ENCODE measurements at regions not wholly inside any gene's neighbourhood (a gene's known extent, or its start where the extent isn't known, plus 50 kb on each side); places are given as distances from the start of the nearest gene placed in this dataset.

DNA sequence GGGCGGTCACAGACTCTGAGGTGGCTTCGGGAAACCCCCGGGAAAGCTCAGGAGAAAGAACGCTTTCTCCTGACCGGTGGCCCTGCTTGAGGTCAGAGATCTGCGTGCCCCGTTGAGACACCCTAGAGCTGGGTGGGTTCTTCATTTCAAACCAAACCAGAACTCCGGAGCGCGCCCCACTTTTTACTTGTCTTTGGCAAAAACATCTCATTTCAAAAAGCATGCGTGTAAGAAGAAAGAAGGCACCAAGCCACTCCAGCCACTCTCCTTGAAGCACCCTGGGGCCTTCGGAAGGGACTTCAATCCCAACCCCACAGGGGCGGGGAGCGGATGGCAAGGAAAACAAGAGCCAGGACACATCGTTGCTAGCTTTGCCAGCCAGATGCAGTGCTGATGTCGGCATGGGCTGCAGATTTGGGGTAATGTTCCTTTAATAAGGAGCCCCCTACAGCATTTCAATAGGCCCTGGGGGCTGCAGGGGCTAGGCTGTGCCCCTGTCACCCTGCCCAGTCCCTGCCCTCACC lies 171.7 kb downstream of the ERCC6L2 start:
- no peak for TF ChIP-seq ZNF274 (IDR thresholded peaks at IDR 0.05; ENCODE audit: low read depth, low read length)
- no peak overlapping the region for H3K4me3 ChIP-seq (ENCODE audit: low read length)

DNA sequence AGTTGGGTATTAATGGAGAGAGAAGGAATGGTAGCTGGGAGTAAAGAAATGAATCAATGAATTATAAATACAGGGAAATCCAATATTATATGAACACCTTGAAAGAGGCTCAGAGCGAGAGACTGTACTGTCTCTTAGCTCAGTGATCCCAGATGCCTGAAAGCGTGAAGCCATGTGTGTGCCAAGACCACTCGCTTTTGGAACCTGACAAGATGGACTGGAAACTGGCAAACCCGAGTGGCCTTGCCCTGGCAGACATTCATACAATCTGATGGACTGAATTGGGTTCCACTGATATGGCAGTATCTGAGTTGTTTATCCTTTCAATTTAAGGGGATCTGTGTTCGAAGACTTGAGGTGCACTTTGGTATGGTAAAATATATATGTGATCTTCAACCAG lies 170.3 kb downstream of the ERCC6L2 start:
- TF ChIP-seq ZNF274 (IDR thresholded peaks at IDR 0.05; ENCODE audit: low read depth, low read length): no peak
- H3K4me3 ChIP-seq (ENCODE audit: low read length): no peak overlapping the region

DNA sequence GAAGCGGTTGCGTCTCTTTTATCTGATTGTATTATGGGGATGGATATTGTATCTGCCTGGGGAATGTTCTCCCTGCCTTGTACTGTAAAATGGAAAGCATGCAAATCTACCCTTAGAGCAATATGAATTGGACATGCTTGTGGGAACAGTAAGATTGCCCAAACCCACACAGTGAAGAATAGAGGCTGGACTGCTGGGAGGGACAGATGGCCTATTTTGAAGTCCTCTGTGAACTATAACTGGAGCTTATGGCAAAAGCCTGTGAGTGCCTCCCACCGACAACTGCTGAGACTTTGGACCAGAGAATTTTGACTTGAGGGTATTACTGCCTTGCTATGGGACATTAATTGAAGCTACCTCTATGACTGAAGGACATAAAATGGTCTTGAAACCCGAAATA lies 168.9 kb downstream of the ERCC6L2 start:
- no peak overlapping the region for H3K4me3 ChIP-seq (ENCODE audit: low read length)
- no peak for TF ChIP-seq ZNF274 (IDR thresholded peaks at IDR 0.05; ENCODE audit: low read depth, low read length)

DNA sequence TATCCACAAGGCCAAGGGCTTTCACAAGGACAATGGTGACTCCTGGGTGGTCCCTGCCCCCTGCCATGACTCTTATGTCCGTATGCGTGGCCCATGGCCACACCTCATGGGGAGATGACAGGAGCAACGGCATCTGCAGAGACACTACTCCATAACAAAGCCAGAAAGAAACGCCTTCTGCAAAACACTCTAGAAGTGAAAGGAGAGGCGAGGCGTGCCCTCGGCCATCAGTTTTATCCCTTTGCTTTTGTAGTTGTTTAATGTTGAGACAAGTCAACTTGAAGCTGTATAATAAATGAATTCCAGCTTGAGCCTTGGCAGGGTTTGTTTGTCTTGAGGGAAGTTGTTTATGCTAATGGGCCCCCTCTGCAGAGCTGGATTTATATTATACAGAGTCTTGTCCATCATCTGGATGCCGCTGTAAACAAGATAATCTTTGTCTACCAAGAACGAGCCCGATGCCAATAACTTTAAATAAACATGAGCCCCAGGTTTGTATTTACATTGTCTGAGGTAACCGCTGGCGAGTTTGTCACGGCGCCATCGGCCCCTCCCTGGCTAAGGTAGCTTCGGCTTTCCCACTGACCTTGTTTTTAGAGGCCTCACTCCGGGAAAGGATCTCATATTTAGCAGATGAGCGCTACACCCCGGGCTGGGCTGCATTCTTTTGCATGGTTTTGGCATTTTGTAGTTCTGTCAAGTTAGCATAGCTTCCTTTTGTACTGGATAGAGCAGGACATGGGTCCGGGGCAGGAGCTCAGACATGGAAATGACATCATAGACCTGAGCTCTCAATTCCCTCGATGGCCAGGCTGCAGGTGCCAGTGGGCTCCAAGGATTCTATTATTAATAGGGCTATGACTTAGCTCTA lies 165.3 kb downstream of the ERCC6L2 start:
- no peak for TF ChIP-seq ZNF274 (IDR thresholded peaks at IDR 0.05; ENCODE audit: low read depth, low read length)
- H3K4me3 ChIP-seq (ENCODE audit: low read length): no peak overlapping the region

DNA sequence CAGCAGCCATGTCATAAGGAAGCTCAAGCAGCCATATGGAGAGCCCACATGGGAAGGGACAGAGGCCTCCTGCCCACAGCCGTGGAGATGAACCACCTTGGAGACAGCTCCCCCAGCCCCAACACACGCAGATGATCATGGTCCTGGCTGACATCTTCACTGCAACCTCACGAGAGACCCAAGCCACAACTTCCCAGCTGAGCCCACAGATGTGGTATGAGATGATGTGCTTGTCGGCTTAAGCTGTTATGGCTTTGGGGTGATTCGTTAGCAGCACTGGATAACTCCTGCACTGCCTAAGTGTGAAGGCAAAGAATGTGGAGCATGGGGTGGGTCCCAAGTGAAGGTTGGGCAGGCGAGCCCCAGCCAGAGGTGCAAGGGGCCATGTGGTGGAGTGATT lies 163.4 kb downstream of the ERCC6L2 start:
- no peak overlapping the region for H3K4me3 ChIP-seq (ENCODE audit: low read length)
- no peak for TF ChIP-seq ZNF274 (IDR thresholded peaks at IDR 0.05; ENCODE audit: low read depth, low read length)

DNA sequence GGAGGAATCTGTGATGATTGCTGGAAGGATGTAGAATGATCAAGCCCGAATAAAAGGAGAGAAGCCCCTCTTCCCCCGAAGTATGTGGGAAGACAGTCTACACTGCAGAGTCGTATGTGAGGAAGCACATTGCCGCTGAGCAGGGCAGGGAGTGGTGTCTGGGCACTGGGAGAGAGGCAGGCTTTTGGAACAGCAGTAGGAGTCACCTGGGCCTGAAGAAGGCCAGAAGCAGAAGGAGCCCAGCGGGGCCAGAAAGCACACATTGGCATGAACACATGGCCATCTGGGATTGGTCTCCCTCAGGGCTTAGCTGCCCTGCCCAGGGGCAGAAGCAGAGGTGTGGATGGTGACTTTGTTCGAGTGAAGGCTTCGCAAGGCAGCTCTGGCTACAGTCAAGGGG lies 162.8 kb downstream of the ERCC6L2 start:
- H3K4me3 ChIP-seq (ENCODE audit: low read length): no peak overlapping the region
- no peak for TF ChIP-seq ZNF274 (IDR thresholded peaks at IDR 0.05; ENCODE audit: low read depth, low read length)

DNA sequence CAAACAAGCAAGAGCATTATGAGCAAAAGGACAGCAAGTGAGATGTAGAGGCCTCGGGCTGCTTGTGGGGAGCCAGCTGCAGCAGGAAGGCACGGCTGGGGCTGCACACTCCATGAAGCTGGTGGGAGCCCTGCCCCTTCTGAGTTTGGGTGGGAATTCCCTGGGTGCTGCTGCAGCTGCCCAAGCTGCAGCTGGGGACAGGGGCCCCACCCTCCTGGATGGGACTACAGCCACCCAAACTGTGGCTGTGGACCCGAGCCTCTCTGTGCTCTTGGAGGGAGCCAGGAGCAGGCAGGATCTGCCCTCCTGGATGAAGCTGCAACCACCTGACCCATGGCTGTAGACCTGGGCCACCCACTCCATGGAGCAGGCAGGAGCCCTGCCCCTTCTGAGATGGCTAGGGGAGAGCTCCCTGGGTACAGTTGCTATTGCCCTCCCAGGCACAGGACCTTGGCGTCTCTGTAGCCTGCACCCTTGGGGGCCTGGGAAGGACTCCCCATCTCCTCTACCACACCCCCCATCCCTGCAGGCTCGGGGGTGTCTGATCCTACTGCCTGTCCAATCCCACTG lies 159.1 kb downstream of the ERCC6L2 start:
- no peak for TF ChIP-seq ZNF274 (IDR thresholded peaks at IDR 0.05; ENCODE audit: low read depth, low read length)
- H3K4me3 ChIP-seq (ENCODE audit: low read length): no peak overlapping the region

DNA sequence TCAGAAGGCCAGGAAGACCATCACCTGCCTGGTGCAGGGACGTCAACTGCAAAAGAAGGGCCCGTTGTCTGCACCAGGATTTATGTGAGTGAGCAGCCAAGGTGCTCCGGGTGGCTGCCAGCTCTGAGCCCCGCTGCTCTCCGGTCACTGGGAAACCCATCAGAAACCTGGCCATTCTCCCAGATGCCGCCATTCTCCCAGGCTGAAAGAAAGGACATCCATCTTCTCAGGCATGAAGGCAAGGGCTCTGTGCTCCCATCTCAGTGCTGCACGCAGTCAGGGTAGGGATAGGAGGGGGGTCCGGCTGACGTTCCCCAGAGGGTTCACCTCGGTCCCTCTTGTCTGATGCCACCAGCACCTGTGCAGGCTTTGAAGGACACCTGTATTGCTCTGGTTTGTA lies 158.4 kb downstream of the ERCC6L2 start:
- no peak overlapping the region for H3K4me3 ChIP-seq (ENCODE audit: low read length)
- no peak for TF ChIP-seq ZNF274 (IDR thresholded peaks at IDR 0.05; ENCODE audit: low read depth, low read length)

DNA sequence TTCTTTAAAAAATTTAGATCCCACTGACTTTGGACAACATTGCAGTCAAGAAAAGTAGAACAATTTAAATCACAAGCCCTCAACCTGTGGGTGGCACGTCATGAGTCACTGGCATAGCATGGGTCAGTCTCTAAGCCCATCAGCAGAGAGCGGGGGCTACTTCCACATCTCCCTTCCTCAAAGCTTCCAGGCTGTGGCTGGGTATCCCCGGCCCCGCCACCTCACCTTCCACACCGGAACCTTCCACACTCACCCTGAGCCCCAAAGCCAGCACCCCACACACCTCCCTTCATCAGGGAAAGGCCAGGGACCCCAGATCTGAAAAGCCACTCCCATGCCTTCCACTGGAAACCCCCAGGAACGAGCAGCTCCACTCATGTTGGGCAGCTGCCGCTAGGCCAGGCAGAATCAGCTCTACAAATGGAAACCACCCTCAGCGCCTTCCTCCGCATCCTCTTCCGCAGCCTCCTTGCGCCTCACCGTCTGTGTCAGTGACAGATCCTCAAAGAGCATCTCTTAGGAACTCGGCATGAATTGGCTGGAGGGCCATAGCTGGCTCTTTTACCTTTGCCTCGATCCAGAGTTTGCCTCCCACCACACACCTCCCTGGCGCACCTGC lies 156.5 kb downstream of the ERCC6L2 start:
- no peak for TF ChIP-seq ZNF274 (IDR thresholded peaks at IDR 0.05; ENCODE audit: low read depth, low read length)
- H3K4me3 ChIP-seq (ENCODE audit: low read length): no peak overlapping the region

DNA sequence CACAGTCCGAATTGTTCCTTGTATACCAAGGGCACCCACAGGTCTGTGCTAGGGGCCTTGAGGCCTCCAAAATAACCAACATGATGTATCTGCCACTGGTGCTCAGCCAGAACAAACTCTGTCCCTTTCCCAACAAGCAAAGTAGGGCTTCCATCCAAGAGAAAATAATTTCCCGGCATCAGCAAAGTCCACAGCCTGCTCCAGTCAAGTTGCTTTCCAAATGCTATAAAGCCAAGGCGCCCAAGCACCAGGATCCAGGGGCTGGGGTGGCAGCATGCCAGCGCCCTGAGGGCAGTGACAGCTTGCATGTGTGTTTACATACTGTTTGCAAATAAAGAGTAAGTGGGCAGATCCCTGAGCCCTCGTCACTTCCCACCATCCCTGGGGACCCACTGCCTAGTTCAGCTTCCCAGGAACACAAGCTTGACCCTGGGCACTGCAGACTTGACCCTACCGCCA lies 155.9 kb downstream of the ERCC6L2 start:
- no peak for TF ChIP-seq ZNF274 (IDR thresholded peaks at IDR 0.05; ENCODE audit: low read depth, low read length)
- H3K4me3 ChIP-seq (ENCODE audit: low read length): no peak overlapping the region

DNA sequence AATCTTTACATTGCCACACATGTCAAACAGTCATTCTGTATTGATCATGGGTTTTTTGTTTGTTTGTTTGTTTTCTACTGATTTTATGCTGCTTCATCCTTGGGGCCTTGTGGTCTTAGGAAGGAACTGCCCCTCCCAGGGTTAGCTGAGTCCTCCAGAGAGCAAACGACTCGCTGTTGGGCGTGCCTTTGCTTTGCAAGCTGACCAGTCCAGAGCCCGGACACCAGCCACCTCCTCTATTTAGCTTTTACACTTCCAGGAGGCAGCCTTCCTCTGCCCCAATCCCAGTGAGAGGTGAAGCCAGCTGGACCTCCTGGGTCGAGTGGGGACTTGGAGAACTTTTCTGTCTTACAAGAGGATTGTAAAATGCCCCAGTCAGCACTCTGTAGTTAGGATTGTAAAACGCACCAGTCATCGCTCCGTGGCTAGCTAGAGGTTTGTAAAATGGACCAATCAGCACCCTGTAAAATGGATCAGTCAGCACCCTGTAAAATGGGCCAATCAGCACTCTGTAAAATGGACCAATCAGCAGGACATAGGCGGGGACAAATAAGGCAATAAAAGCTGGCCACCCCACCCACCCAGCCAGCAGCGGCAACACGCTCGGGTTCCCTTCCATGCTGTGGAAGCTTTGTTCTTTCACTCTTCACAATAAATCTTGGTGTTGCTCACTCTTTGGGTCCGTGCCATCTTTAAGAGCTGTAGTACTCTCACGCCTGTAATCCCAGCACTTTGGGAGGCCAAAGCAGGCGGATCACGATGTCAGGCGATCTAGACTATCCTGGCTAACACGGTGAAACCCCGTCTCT lies 154.4 kb downstream of the ERCC6L2 start:
- no peak for TF ChIP-seq ZNF274 (IDR thresholded peaks at IDR 0.05; ENCODE audit: low read depth, low read length)
- H3K4me3 ChIP-seq (ENCODE audit: low read length): no peak overlapping the region

DNA sequence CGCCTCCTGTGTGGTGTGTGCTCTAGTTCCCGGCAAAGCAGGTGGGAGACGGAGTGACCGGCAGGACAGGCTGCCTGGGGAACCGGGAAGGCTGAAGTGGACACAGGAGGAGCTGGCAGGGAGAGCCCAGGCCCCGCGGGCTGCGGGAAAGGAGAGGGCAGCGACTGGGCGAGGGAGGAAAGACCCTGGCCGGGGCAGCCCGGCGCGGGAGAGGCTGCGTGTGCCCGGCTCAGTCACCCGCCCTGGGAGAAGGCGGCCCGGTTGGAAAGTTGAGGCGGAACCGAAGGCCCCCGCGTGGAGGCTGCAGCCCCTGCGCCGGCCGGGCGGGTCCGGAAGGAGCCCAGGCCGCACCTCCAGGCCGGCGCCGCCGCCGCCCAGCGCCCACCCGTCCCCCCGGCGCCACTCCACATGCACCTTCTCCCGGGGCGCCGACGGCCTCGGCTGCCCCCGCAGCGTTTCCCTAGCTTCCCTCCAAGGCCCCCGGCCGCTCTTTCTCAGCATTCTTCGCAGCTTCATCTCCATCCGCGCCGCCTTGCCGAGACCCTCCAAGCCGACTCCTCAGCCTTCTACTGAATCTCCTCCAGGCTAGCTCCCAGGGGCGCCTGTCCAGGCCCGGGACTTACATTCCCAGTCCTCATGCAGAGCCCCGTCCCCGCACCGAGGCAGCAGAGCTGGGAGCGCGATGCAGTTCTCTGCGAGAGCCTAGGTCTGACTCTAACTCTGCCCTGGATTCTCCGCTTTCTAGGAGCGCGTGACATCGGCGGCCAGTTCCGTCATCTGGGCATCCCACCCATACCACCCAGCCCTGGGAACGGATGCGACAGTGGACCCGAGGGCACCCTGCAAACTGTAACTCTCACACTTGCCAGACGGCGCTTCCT lies 152.0 kb downstream of the ERCC6L2 start:
- no peak overlapping the region; the same call in 1 of the 2 replicates for H3K4me3 ChIP-seq (ENCODE audit: low read length)
- no peak for TF ChIP-seq ZNF274 (IDR thresholded peaks at IDR 0.05; ENCODE audit: low read depth, low read length)

DNA sequence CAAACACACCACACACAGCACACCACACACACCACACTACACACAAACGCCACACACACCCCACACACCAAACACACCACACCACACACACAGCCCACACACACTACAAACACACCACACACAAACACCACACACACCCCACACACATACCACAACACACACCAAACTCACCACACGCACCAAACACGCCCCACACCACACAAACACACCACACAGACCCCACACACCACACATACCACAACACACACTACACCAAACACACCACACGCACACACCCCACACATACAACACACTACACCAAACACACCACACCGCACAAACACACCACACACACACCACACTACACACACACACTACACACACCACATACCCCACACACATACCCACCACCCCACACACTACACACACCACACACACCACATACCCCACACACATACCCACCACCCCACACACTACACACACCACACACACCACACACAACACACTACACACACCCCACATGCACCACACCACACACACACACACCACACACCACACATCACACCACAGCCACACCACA lies 151.2 kb downstream of the ERCC6L2 start:
- TF ChIP-seq ZNF274 (IDR thresholded peaks at IDR 0.05; ENCODE audit: low read depth, low read length): no peak
- no peak overlapping the region for H3K4me3 ChIP-seq (ENCODE audit: low read length)

Measured in GM08714 (cell line).